ENCODE measurements at regions not wholly inside any gene's neighbourhood (a gene's known extent, or its start where the extent isn't known, plus 50 kb on each side); places are given as distances from the start of the nearest gene placed in this dataset.
"Not testable (repeated sequence)": the region's sequence is repeated elsewhere in the genome, so short reads cannot be mapped to it uniquely, and the experiment has no call there.

DNA sequence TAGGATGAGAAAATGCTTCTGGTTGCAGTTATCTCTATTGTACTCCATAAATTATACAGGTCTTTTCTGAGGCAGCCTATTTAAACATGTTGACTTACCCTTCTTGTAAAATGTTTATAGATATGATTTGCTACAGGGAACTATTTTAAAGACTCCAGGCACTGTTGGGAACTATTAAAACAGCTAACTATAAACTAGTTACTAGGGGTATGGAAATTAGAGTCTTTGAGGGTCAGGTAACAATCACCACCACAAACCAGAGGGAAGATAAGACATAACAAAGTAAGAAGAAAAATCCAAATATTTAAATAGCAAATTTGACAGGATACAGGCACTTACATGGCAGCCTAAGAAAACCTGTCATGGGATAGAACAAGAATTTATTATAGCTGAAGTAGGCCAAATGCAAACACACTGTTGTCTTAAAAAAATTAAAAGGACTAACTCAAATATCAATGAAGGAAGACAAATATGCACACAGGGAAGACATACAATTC lies 251.0 kb upstream of the CWC22 start:
- Histone ChIP-seq H3K9ac (ENCODE audit: low read depth, low read length) (no peak overlapping the region), H3K4me1 (ENCODE audit: control insufficient read depth, insufficient read depth, low read length) (no peaks in the 10 kb centered on the region), H3K4me3 (ENCODE audit: low read length) (no peak overlapping the region), H3K4me2 (ENCODE audit: low read length) (no peak overlapping the region), H3K36me3 (ENCODE audit: insufficient read depth, low read length) (no peaks in the 10 kb centered on the region), H3K9me3 (replicated peaks; ENCODE audit: low read length) (no peaks in the 10 kb centered on the region), H3K27me3 (ENCODE audit: control insufficient read depth, insufficient read depth, low read length) (no peaks in the 10 kb centered on the region)

- Histone ChIP-seq H3K9ac (ENCODE audit: low read depth, low read length) (no peak overlapping the region), H3K4me3 (ENCODE audit: low read length) (no peak overlapping the region), H3K9me3 (replicated peaks; ENCODE audit: low read length) (no peaks in the 10 kb centered on the region), H3K4me1 (ENCODE audit: control insufficient read depth, insufficient read depth, low read length) (no peaks in the 10 kb centered on the region), H3K27me3 (ENCODE audit: control insufficient read depth, insufficient read depth, low read length) (no peaks in the 10 kb centered on the region), H3K4me2 (ENCODE audit: low read length) (no peak overlapping the region), H3K36me3 (ENCODE audit: insufficient read depth, low read length) (no peaks in the 10 kb centered on the region)
Measured at GRCh38 chr2:180257247-180257646, 250.2 kb upstream of the CWC22 start.

DNA sequence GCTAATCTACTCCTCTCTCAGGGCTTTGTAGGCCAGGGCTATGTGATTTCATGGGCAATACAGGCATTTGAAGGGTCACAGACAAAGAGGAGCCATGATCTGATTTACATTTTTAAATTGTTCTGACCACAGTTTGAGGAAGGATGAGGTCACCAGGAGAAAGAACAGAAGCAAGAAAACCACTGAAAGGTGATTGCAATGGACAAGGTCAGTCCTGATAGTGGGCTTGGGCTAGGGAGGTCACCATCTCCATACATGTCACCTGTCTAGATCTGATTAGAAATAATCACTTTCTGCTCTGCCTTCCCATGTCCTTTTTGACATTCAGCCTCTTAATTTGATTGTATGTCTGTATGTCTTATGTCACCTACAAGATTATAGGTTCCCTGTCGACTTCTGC lies 248.9 kb upstream of the CWC22 start:
- Histone ChIP-seq H3K9me3 (replicated peaks; ENCODE audit: low read length) (no peaks in the 10 kb centered on the region), H3K4me2 (ENCODE audit: low read length) (no peak overlapping the region), H3K4me3 (ENCODE audit: low read length) (no peak overlapping the region), H3K4me1 (ENCODE audit: control insufficient read depth, insufficient read depth, low read length) (no peaks in the 10 kb centered on the region), H3K36me3 (ENCODE audit: insufficient read depth, low read length) (no peaks in the 10 kb centered on the region), H3K27me3 (ENCODE audit: control insufficient read depth, insufficient read depth, low read length) (no peaks in the 10 kb centered on the region), H3K9ac (ENCODE audit: low read depth, low read length) (no peak overlapping the region)

DNA sequence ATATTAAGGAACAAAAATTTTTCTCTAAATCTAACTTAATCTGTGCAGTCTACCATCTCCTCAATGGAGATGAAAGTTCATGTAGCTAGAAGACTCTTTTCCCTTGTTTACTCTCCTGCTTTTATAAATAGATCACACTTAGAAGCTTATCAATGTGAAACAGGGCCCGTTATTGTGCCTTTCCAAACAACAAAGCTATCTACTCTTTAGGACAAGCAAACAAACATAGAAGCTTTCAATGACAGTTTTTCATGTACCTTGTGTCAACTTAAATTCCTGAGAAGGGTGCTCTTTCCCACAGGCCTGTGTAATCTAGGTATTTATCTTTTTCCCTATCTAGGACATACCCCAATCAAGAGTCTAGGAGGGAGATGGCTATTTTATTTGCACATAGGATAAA lies 247.8 kb upstream of the CWC22 start:
- Histone ChIP-seq H3K4me2 (ENCODE audit: low read length) (no peak overlapping the region), H3K4me3 (ENCODE audit: low read length) (no peak overlapping the region), H3K36me3 (ENCODE audit: insufficient read depth, low read length) (no peaks in the 10 kb centered on the region), H3K4me1 (ENCODE audit: control insufficient read depth, insufficient read depth, low read length) (no peaks in the 10 kb centered on the region), H3K9me3 (replicated peaks; ENCODE audit: low read length) (no peaks in the 10 kb centered on the region), H3K9ac (ENCODE audit: low read depth, low read length) (no peak overlapping the region), H3K27me3 (ENCODE audit: control insufficient read depth, insufficient read depth, low read length) (no peaks in the 10 kb centered on the region)

GRCh38 chr2:180247658-180248057 lies 240.6 kb upstream of the CWC22 start:
- Histone ChIP-seq H3K9me3 (replicated peaks; ENCODE audit: low read length) (no peaks in the 10 kb centered on the region), H3K9ac (ENCODE audit: low read depth, low read length) (no peak overlapping the region), H3K4me1 (ENCODE audit: control insufficient read depth, insufficient read depth, low read length) (no peaks in the 10 kb centered on the region), H3K36me3 (ENCODE audit: insufficient read depth, low read length) (no peaks in the 10 kb centered on the region), H3K4me2 (ENCODE audit: low read length) (no peak overlapping the region), H3K27me3 (ENCODE audit: control insufficient read depth, insufficient read depth, low read length) (no peaks in the 10 kb centered on the region), H3K4me3 (ENCODE audit: low read length) (no peak overlapping the region)

DNA sequence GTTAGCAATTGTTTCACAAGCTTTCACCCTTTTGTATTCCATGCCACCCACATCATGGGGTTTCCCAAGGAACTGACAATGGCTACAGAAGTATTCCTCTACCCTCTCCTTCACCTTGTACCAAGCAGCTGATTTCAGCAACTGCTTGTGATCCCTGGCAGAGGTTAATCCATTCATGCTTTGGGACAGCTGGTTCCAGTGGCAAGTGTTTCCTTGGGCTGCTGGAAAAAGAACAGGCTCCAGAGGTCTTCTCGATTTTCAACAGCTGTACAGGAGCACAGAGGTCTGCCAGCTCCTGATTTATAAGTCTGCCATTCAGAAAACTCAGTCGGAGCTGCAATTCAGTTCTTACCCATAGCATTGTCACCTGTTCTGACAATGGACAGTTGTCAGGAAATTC lies 239.2 kb upstream of the CWC22 start:
- no peaks in the 10 kb centered on the region for H3K27me3 ChIP-seq (ENCODE audit: control insufficient read depth, insufficient read depth, low read length)
- no peaks in the 10 kb centered on the region for H3K36me3 ChIP-seq (ENCODE audit: insufficient read depth, low read length)
- H3K9ac ChIP-seq (ENCODE audit: low read depth, low read length), result no peak overlapping the region
- H3K9me3 ChIP-seq (replicated peaks; ENCODE audit: low read length), result no peaks in the 10 kb centered on the region
- H3K4me1 ChIP-seq (ENCODE audit: control insufficient read depth, insufficient read depth, low read length), result no peaks in the 10 kb centered on the region
- H3K4me2 ChIP-seq (ENCODE audit: low read length), result no peak overlapping the region
- H3K4me3 ChIP-seq (ENCODE audit: low read length), result no peak overlapping the region

DNA sequence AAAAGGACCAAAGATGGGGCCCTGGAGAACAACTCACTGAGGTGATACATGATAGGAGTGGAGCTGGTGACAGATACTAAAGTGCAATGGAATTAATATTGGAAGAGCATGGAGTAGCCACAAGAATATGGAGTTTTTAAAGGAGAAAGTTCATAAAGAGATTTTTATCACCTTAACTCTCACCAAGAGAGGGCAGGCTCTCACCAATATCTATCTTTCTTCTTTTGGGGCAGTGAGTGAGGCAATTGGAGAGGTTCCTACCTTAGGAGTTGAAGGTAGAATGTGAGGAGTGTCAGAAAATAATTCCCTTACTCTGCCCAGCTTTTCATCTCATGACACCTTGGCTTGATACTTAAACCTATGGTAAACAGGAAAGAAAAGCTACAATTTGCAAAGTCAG lies 233.7 kb upstream of the CWC22 start:
- Histone ChIP-seq H3K4me2 (ENCODE audit: low read length) (no peak overlapping the region), H3K27me3 (ENCODE audit: control insufficient read depth, insufficient read depth, low read length) (no peaks in the 10 kb centered on the region), H3K4me3 (ENCODE audit: low read length) (no peak overlapping the region), H3K4me1 (ENCODE audit: control insufficient read depth, insufficient read depth, low read length) (no peaks in the 10 kb centered on the region), H3K9ac (ENCODE audit: low read depth, low read length) (no peak overlapping the region), H3K36me3 (ENCODE audit: insufficient read depth, low read length) (no peaks in the 10 kb centered on the region), H3K9me3 (replicated peaks; ENCODE audit: low read length) (no peaks in the 10 kb centered on the region)

- no peaks in the 10 kb centered on the region for H3K36me3 ChIP-seq (ENCODE audit: insufficient read depth, low read length)
- H3K4me1 ChIP-seq (ENCODE audit: control insufficient read depth, insufficient read depth, low read length), result no peaks in the 10 kb centered on the region
- H3K27me3 ChIP-seq (ENCODE audit: control insufficient read depth, insufficient read depth, low read length), result no peaks in the 10 kb centered on the region
- no peak overlapping the region for H3K9ac ChIP-seq (ENCODE audit: low read depth, low read length)
- H3K4me3 ChIP-seq (ENCODE audit: low read length), result no peak overlapping the region
- H3K9me3 ChIP-seq (replicated peaks; ENCODE audit: low read length), result no peaks in the 10 kb centered on the region
- H3K4me2 ChIP-seq (ENCODE audit: low read length), result no peak overlapping the region
Measured at GRCh38 chr2:180238729-180239128, 231.6 kb upstream of the CWC22 start.

GRCh38 chr2:180236061-180236460 lies 229.0 kb upstream of the CWC22 start:
- H3K4me2 ChIP-seq (ENCODE audit: low read length); H3K4me1 ChIP-seq (ENCODE audit: control insufficient read depth, insufficient read depth, low read length); H3K36me3 ChIP-seq (ENCODE audit: insufficient read depth, low read length); H3K27me3 ChIP-seq (ENCODE audit: control insufficient read depth, insufficient read depth, low read length); H3K4me3 ChIP-seq (ENCODE audit: low read length); H3K9ac ChIP-seq (ENCODE audit: low read depth, low read length); H3K9me3 ChIP-seq (replicated peaks; ENCODE audit: low read length): not testable (repeated sequence)

GRCh38 chr2:180235506-180235905 lies 228.4 kb upstream of the CWC22 start:
- not testable (repeated sequence) for H3K4me3 ChIP-seq (ENCODE audit: low read length); H3K4me1 ChIP-seq (ENCODE audit: control insufficient read depth, insufficient read depth, low read length); H3K27me3 ChIP-seq (ENCODE audit: control insufficient read depth, insufficient read depth, low read length); H3K4me2 ChIP-seq (ENCODE audit: low read length); H3K9me3 ChIP-seq (replicated peaks; ENCODE audit: low read length); H3K9ac ChIP-seq (ENCODE audit: low read depth, low read length); H3K36me3 ChIP-seq (ENCODE audit: insufficient read depth, low read length)

GRCh38 chr2:180234991-180235390 lies 227.9 kb upstream of the CWC22 start:
- H3K4me1 ChIP-seq (ENCODE audit: control insufficient read depth, insufficient read depth, low read length); H3K4me2 ChIP-seq (ENCODE audit: low read length); H3K36me3 ChIP-seq (ENCODE audit: insufficient read depth, low read length); H3K9ac ChIP-seq (ENCODE audit: low read depth, low read length); H3K4me3 ChIP-seq (ENCODE audit: low read length); H3K27me3 ChIP-seq (ENCODE audit: control insufficient read depth, insufficient read depth, low read length); H3K9me3 ChIP-seq (replicated peaks; ENCODE audit: low read length): not testable (repeated sequence)

- Histone ChIP-seq H3K4me3 (ENCODE audit: low read length) (no peak overlapping the region), H3K4me1 (ENCODE audit: control insufficient read depth, insufficient read depth, low read length) (no peaks in the 10 kb centered on the region)
Measured at GRCh38 chr2:180231015-180231414, 223.9 kb upstream of the CWC22 start.

More at GRCh38 chr2:180231015-180231414, 223.9 kb upstream of the CWC22 start:
- Histone ChIP-seq H3K36me3 (ENCODE audit: insufficient read depth, low read length) (no peaks in the 10 kb centered on the region), H3K4me2 (ENCODE audit: low read length) (no peak overlapping the region), H3K9ac (ENCODE audit: low read depth, low read length) (no peak overlapping the region), H3K27me3 (ENCODE audit: control insufficient read depth, insufficient read depth, low read length) (no peaks in the 10 kb centered on the region), H3K9me3 (replicated peaks; ENCODE audit: low read length) (no peaks in the 10 kb centered on the region)
